ENCODE measurements at regions not wholly inside any gene's neighbourhood (a gene's known extent, or its start where the extent isn't known, plus 50 kb on each side); places are given as distances from the start of the nearest gene placed in this dataset.

GRCh38 chr15:81882504-81882903 lies 163.3 kb downstream of the MEX3B start:
- TF ChIP-seq GATA2 (IDR thresholded peaks at IDR 0.05; ENCODE audit: low read depth, low read length) (no peak), GATA3 (IDR thresholded peaks at IDR 0.05; ENCODE audit: low read depth, low read length) (no peak)

Measured in SH-SY5Y (cell line).